ENCODE measurements at regions not wholly inside any gene's neighbourhood (a gene's known extent, or its start where the extent isn't known, plus 50 kb on each side); places are given as distances from the start of the nearest gene placed in this dataset.

GRCh38 chr12:67854351-67854750 lies 134.9 kb upstream of the IFNG-AS1 start:
- no peak for TF ChIP-seq CTCF (IDR thresholded peaks at IDR 0.05; ENCODE audit: extremely low read depth, missing control alignments)
- no peak for DNase-seq (ENCODE audit: low spot score)

- no peak for DNase-seq (ENCODE audit: low spot score)
- no peak for TF ChIP-seq CTCF (IDR thresholded peaks at IDR 0.05; ENCODE audit: extremely low read depth, missing control alignments)
Measured at GRCh38 chr12:67855103-67855502, 134.1 kb upstream of the IFNG-AS1 start.

- TF ChIP-seq CTCF (IDR thresholded peaks at IDR 0.05; ENCODE audit: extremely low read depth, missing control alignments), result no peak
- no peak for DNase-seq (ENCODE audit: low spot score)
Measured at GRCh38 chr12:67871231-67871630, 118.0 kb upstream of the IFNG-AS1 start.

- DNase-seq (ENCODE audit: low spot score), result no peak
Measured at GRCh38 chr12:67873355-67873754, 115.9 kb upstream of the IFNG-AS1 start.

GRCh38 chr12:67876305-67876915 lies 112.8 kb upstream of the IFNG-AS1 start:
- no peak for DNase-seq (ENCODE audit: low spot score)
- TF ChIP-seq CTCF (IDR thresholded peaks at IDR 0.05; ENCODE audit: extremely low read depth, missing control alignments), result no peak

More at GRCh38 chr12:67873355-67873754, 115.9 kb upstream of the IFNG-AS1 start:
- no peak for TF ChIP-seq CTCF (IDR thresholded peaks at IDR 0.05; ENCODE audit: extremely low read depth, missing control alignments)

GRCh38 chr12:67877727-67878126 lies 111.5 kb upstream of the IFNG-AS1 start:
- no peak for DNase-seq (ENCODE audit: low spot score)
- no peak for TF ChIP-seq CTCF (IDR thresholded peaks at IDR 0.05; ENCODE audit: extremely low read depth, missing control alignments)

GRCh38 chr12:67879937-67880336 lies 109.3 kb upstream of the IFNG-AS1 start:
- no peak for DNase-seq (ENCODE audit: low spot score)
- no peak for TF ChIP-seq CTCF (IDR thresholded peaks at IDR 0.05; ENCODE audit: extremely low read depth, missing control alignments)
